Epithelial cell of esophagus (primary cell): ENCODE measurements at regions not wholly inside any gene's neighbourhood (a gene's known extent, or its start where the extent isn't known, plus 50 kb on each side); places are given as distances from the start of the nearest gene placed in this dataset.

ENCODE experiments used
- DNase-seq: peaks from one replicate; pipeline ENCODE4 v3.0.0; 2010; ENCODE audit warnings: low read depth
- H3K4me3 ChIP-seq: 2 replicates; pipeline ENCODE4 v1.5.1; 2011; ENCODE audit warnings: mild to moderate bottlenecking, low read length, control low read depth
- TF ChIP-seq, protein P1 (sequence below): IDR thresholded peaks from 2 replicates; pipeline ENCODE4 v1.5.1; 2011; ENCODE audit warnings: low read depth, mild to moderate bottlenecking, low read length, control low read depth, inconsistent platforms; ENCODE audit not compliant: insufficient read depth; ENCODE audit errors: missing control alignments

DNA sequence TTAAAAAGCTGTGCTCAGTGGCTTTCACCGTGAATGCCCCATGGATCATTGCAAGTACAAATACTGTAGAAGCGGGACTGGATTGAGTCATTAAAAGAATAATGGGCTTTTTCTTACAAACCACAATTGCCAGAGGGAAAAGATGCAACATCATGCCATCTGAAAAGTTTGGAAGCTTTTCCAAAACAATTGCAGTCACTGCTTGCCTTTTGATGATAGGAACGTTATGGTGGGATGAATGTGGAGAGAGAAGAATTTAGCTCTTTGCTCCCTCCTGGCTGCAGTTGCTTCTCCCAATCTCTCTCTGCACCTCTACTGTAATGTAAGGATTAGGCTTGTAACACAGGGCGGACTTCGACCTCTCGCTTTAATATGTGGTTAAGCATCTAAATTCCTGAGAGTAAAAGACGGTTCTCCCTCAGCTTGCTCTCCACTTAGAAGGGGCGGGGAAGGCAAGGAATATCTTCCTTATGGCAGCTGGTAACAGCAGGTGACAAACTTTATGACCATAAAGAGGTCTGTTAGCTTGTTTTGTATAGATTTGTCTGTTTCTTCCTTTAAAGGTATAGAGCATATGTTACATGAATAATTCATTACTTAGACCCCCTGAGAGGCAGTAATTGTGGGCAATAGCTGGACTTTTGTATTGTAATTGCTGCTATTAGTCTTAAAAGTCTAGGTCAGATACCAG lies 376.1 kb downstream of the UTRN start:
- TF ChIP-seq, protein P1, sequence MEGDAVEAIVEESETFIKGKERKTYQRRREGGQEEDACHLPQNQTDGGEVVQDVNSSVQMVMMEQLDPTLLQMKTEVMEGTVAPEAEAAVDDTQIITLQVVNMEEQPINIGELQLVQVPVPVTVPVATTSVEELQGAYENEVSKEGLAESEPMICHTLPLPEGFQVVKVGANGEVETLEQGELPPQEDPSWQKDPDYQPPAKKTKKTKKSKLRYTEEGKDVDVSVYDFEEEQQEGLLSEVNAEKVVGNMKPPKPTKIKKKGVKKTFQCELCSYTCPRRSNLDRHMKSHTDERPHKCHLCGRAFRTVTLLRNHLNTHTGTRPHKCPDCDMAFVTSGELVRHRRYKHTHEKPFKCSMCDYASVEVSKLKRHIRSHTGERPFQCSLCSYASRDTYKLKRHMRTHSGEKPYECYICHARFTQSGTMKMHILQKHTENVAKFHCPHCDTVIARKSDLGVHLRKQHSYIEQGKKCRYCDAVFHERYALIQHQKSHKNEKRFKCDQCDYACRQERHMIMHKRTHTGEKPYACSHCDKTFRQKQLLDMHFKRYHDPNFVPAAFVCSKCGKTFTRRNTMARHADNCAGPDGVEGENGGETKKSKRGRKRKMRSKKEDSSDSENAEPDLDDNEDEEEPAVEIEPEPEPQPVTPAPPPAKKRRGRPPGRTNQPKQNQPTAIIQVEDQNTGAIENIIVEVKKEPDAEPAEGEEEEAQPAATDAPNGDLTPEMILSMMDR: no peak
- no peak overlapping the region for H3K4me3 ChIP-seq
- DNase-seq: peak; percentile 56

GRCh38 chr6:144662812-144663365 lies 377.8 kb downstream of the UTRN start:
- DNase-seq: peak; percentile 58
- no peak overlapping the region for H3K4me3 ChIP-seq
- TF ChIP-seq, protein P1: no peak

- no peak for DNase-seq
- H3K4me3 ChIP-seq: no peak overlapping the region
- TF ChIP-seq, protein P1: no peak
Measured at GRCh38 chr6:144664281-144664680, 379.1 kb downstream of the UTRN start.

- TF ChIP-seq, protein P1: no peak
- DNase-seq: no peak
- H3K4me3 ChIP-seq: no peak overlapping the region
Measured at GRCh38 chr6:144664947-144665346, 379.8 kb downstream of the UTRN start.

GRCh38 chr6:144665932-144666450 lies 380.9 kb downstream of the UTRN start:
- H3K4me3 ChIP-seq: no peak overlapping the region
- TF ChIP-seq, protein P1: no peak
- DNase-seq: no peak

DNA sequence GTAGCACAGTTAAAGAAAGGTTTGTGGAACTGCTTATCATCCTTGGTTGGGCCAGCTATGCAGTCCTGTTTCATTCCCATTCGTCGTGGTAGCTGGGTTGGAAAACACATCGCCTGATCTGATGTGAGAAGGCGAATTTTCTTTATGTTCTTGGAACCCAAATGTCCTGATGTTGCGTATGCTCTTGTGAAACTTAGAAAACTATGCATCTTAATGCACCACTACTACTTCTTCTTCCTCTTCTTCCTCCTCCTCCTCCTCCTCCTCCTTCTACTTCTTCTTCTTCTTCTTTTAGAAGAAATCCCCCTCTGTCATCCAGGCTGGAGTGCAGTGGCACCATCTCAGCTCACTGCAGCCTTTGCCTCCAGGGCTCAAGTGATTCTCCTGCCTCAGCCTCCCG lies 381.6 kb downstream of the UTRN start:
- DNase-seq: no peak
- H3K4me3 ChIP-seq: no peak overlapping the region
- TF ChIP-seq, protein P1: no peak
